ENCODE measurements at regions not wholly inside any gene's neighbourhood (a gene's known extent, or its start where the extent isn't known, plus 50 kb on each side); places are given as distances from the start of the nearest gene placed in this dataset.

DNA sequence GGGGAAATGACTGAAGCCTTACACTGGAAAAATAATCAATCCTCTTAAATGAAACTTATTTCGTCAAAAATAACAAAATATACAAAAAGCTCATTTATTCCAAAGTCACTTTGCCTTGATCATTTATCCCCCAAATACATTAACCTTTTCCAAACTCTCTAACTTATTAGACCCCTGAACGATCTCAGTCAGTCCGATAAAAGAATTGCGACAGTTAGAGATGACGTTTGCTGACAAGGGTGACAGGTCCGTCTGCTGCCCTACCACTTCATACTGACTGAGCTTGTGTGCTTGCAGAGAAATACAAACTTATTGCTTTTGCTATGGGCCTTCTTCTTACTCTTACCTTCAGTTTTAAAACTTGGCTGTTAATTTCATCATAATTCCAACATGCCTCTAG is 169.7 kb downstream of the ZDHHC21 start:
- H2BK15ac ChIP-seq (ENCODE audit: low read length): no peak overlapping the region
- H4K5ac ChIP-seq (ENCODE audit: insufficient read length, low read depth, low read length): no peak overlapping the region
- H2BK120ac ChIP-seq (replicated peaks; ENCODE audit: low read depth, low read length): no peak overlapping the region
- no peak overlapping the region for H3K4me3 ChIP-seq (ENCODE audit: extremely low read depth in 1 of 4, insufficient read depth in 2 of 4, low read depth in 3 of 4, low read length in 4 of 4)
- no peak overlapping the region for H4K8ac ChIP-seq (ENCODE audit: extremely low read depth, insufficient read depth, low read length)
- H3K4ac ChIP-seq (replicated peaks; ENCODE audit: insufficient read length, low read depth, low read length): no peak overlapping the region
- H4K20me1 ChIP-seq (replicated peaks in 1 of 2; ENCODE audit: control insufficient read depth in 1 of 2, insufficient read depth in 2 of 2, low read length in 2 of 2): no peaks in the 10 kb centered on the region
- no peaks in the 10 kb centered on the region for H3K27me3 ChIP-seq (replicated peaks in 1 of 4; ENCODE audit: control insufficient read depth in 3 of 4, extremely low read depth in 1 of 4, insufficient read depth in 3 of 4, low read length in 3 of 4)
- H2AFZ ChIP-seq (ENCODE audit: low read length): no peak overlapping the region
- no peak overlapping the region for H2BK5ac ChIP-seq (ENCODE audit: low read depth, low read length)
- no peak overlapping the region for H3K9ac ChIP-seq (replicated peaks in 1 of 4; ENCODE audit: extremely low read depth in 1 of 4, low read depth in 3 of 4, low read length in 3 of 4)
- 98% methylated on average over 6 of the region's 6 CpGs; no CpG with 5 or more reads in 1 of the 2 experiments for WGBS, 2 experiments (ENCODE audit: extremely low coverage in 1 of 2, insufficient coverage in 1 of 2, insufficient read length in 1 of 2, insufficient replicate concordance in 2 of 2, low coverage in 1 of 2, low lambda C conversion rate in 2 of 2, missing lambda C conversion rate in 1 of 2)
- H4K91ac ChIP-seq (replicated peaks; ENCODE audit: insufficient read length, low read length): no peak overlapping the region
- no peak overlapping the region for H3K27ac ChIP-seq (ENCODE audit: low read depth, low read length)
- no peaks in the 10 kb centered on the region for H3K79me2 ChIP-seq (ENCODE audit: control insufficient read depth in 1 of 2, insufficient read depth in 2 of 2, low read length in 2 of 2)
- no peaks in the 10 kb centered on the region for H3K9me3 ChIP-seq (ENCODE audit: insufficient read depth in 2 of 2, low read depth in 1 of 2, low read length in 1 of 2)
- ChIA-PET POLR2A (ENCODE audit: partially characterized antibody) (interaction anchor here (1.4 kb wide), 1 partner anchor 8 kb away, joined by 6 read pairs; no protein-coding TSS in a partner anchor), CTCF (ENCODE audit: partially characterized antibody) (no interaction called here)
- H2AK5ac ChIP-seq (ENCODE audit: low read depth, low read length): no peak overlapping the region
- FAIRE-seq: no peak
- H3K23ac ChIP-seq (ENCODE audit: insufficient read length): no peak overlapping the region
- H3K79me1 ChIP-seq (ENCODE audit: low read depth, low read length): no peaks in the 10 kb centered on the region
- no peaks in the 10 kb centered on the region for H3K36me3 ChIP-seq (ENCODE audit: control insufficient read depth in 2 of 4, insufficient read depth in 4 of 4, low read length in 3 of 4)
- no peak overlapping the region for H2BK20ac ChIP-seq (ENCODE audit: low read length)
- no peaks in the 10 kb centered on the region for H3K4me1 ChIP-seq (replicated peaks in 1 of 4; ENCODE audit: control insufficient read depth in 3 of 4, insufficient read depth in 4 of 4, low read length in 3 of 4)
- H3K18ac ChIP-seq (ENCODE audit: extremely low read depth, low read length): no peak overlapping the region
- TF ChIP-seq, protein P1, sequence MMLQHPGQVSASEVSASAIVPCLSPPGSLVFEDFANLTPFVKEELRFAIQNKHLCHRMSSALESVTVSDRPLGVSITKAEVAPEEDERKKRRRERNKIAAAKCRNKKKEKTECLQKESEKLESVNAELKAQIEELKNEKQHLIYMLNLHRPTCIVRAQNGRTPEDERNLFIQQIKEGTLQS (IDR thresholded peaks at IDR 0.05; ENCODE audit: insufficient read depth, low read depth, low read length): no peak
- TF ChIP-seq TAF7 (optimal IDR thresholded peaks at IDR 0.05; ENCODE audit: borderline replicate concordance, low read depth, low read length) (no peak), ASH2L (IDR thresholded peaks at IDR 0.05; ENCODE audit: low read length) (no peak), CBX5 (IDR thresholded peaks at IDR 0.05; ENCODE audit: low read depth, low read length) (no peak), SIN3A (conservative IDR thresholded peaks at IDR 0.05 in 1 of 2, IDR thresholded peaks at IDR 0.05 in 1 of 2; ENCODE audit: low read depth in 1 of 2, low read length in 2 of 2) (no peak), SIRT6 (IDR thresholded peaks at IDR 0.05; ENCODE audit: low read length) (no peak), SRF (IDR thresholded peaks at IDR 0.05; ENCODE audit: low read depth, low read length) (no peak), KDM4A (IDR thresholded peaks at IDR 0.05; ENCODE audit: low read depth, low read length, severe bottlenecking) (no peak), RAD21 (IDR thresholded peaks at IDR 0.05 in 1 of 2, conservative IDR thresholded peaks at IDR 0.05 in 1 of 2; ENCODE audit: low read depth in 2 of 2, low read length in 2 of 2) (no peak), PHF8 (conservative IDR thresholded peaks at IDR 0.05; ENCODE audit: low read depth, low read length) (no peak), POU5F1 (IDR thresholded peaks at IDR 0.05; ENCODE audit: low read depth, low read length) (no peak), JUND (IDR thresholded peaks at IDR 0.05; ENCODE audit: low read length) (no peak), EGR1 (IDR thresholded peaks at IDR 0.05; ENCODE audit: borderline replicate concordance, low read depth, low read length) (no peak)
- H3K56ac ChIP-seq (replicated peaks; ENCODE audit: insufficient read length, low read depth, low read length): no peak overlapping the region
- DNase-seq (ENCODE audit: low read depth in 1 of 2, low spot score in 2 of 2): no peak
- no peak overlapping the region for H2BK12ac ChIP-seq (ENCODE audit: low read depth, low read length)
- no peak overlapping the region for H3K14ac ChIP-seq (ENCODE audit: insufficient read length)
- no peaks in the 10 kb centered on the region for H3K23me2 ChIP-seq (ENCODE audit: low read depth, low read length)
- H3K4me2 ChIP-seq (ENCODE audit: insufficient read depth in 1 of 2, low read depth in 2 of 2, low read length in 2 of 2): no peak overlapping the region
